ENCODE measurements at regions not wholly inside any gene's neighbourhood (a gene's known extent, or its start where the extent isn't known, plus 50 kb on each side); places are given as distances from the start of the nearest gene placed in this dataset.

DNA sequence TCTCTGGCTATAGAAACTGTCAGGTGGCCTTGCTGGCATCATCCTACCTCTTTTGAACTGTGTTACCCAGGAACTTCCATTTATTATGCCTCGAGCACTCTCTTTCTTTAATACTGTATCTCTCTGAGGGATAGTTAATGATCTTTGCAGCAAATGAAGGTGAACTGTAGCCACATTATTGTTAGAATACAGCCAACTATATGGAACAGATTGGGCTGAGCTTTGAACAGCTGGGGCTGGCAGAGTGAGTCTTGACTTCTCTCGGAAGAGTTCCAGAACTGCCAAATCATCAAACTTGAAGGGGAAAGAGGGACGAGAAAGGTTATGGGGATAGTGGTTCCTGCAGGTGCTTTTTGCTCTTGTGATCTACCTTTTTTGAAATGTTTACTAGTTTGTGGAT, 237.7 kb downstream of the PRL start:
- Histone ChIP-seq H3K9me3 (no peaks in the 10 kb centered on the region), H3K36me3 (no peaks in the 10 kb centered on the region), H3K27ac (no peak overlapping the region), H3K4me1 (peaks cover 10% of the 10 kb centered on the region), H3K27me3 (no peaks in the 10 kb centered on the region), H3K4me3 (no peak overlapping the region)
- TF ChIP-seq POLR2AphosphoS5 (IDR thresholded peaks at IDR 0.05) (no peak), POLR2A (IDR thresholded peaks at IDR 0.05) (no peak), EP300 (IDR thresholded peaks at IDR 0.05) (no peak)
- TF ChIP-seq, protein P1, sequence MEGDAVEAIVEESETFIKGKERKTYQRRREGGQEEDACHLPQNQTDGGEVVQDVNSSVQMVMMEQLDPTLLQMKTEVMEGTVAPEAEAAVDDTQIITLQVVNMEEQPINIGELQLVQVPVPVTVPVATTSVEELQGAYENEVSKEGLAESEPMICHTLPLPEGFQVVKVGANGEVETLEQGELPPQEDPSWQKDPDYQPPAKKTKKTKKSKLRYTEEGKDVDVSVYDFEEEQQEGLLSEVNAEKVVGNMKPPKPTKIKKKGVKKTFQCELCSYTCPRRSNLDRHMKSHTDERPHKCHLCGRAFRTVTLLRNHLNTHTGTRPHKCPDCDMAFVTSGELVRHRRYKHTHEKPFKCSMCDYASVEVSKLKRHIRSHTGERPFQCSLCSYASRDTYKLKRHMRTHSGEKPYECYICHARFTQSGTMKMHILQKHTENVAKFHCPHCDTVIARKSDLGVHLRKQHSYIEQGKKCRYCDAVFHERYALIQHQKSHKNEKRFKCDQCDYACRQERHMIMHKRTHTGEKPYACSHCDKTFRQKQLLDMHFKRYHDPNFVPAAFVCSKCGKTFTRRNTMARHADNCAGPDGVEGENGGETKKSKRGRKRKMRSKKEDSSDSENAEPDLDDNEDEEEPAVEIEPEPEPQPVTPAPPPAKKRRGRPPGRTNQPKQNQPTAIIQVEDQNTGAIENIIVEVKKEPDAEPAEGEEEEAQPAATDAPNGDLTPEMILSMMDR (IDR thresholded peaks at IDR 0.05), result no peak
- 59% methylated on average over 3 of the region's 3 CpGs for WGBS
- no peak for DNase-seq (ENCODE audit: low spot score in 2 of 2)

DNA sequence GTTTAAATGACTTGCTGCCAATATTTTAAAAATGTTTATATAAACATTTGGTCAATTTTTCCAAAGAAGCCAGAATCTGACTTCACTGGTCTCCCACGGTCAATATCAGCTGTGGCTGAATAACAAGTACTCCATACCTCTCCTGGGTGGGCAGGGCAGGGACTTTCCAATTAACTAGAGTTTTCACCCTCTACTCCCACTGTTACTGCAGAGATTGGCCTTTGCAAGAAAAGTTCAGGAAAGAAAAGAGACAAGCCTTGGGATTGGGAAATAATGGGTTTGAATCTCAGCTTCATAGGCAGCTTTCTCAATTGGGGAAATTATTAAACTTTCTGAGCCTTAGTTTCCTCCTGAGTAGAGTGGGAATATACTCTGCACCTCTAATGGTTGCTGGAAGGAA, 236.9 kb downstream of the PRL start:
- WGBS, result 32% methylated on average over 1 of the region's 1 CpG
- Histone ChIP-seq H3K27ac (no peak overlapping the region), H3K9me3 (no peaks in the 10 kb centered on the region)

DNA sequence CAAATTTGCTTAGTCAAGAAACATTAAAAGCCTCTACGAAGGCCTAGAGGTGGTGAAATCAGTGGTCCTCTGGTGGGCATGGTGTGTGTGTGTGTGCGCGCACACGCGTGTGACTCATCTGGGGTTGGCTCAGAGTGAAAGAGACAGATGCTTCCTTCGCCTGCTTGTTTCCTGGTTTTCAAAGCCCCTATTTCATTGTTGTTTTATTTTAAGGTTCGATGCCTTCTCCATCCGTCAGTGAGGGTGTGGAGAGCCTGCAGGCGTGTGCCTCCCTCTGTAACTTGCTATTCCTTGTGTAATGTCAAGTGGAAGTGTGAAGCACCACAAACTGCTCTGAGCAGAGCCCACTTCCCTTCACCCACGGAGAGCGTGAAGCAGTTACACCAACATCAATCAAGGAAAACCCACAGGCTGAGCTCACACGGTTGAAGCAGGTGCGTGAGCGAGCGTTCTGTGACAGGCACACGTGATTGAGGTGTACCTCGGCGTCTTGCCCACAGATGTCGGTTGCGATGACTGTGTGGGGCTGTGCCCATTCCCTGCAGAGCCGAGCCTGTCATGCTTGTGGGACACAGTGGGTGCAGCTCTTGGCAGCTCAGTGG, 233.9 kb downstream of the PRL start:
- H3K27me3 ChIP-seq, result no peaks in the 10 kb centered on the region
- no peak for DNase-seq (ENCODE audit: low spot score in 2 of 2)
- no peaks in the 10 kb centered on the region for H3K36me3 ChIP-seq
- no peaks in the 10 kb centered on the region for H3K9me3 ChIP-seq
- WGBS, result 83% methylated on average over 21 of the region's 21 CpGs
- H3K4me3 ChIP-seq, result no peak overlapping the region
- H3K4me1 ChIP-seq, result no peaks in the 10 kb centered on the region
- H3K27ac ChIP-seq, result no peak overlapping the region
- TF ChIP-seq EP300 (IDR thresholded peaks at IDR 0.05), result no peak
- TF ChIP-seq POLR2AphosphoS5 (IDR thresholded peaks at IDR 0.05), result no peak
- TF ChIP-seq, protein P1 (IDR thresholded peaks at IDR 0.05), result no peak
- no peak for TF ChIP-seq POLR2A (IDR thresholded peaks at IDR 0.05)

More for the DNA sequence above, 236.9 kb downstream of the PRL start:
- no peaks in the 10 kb centered on the region for H3K27me3 ChIP-seq
- TF ChIP-seq POLR2AphosphoS5 (IDR thresholded peaks at IDR 0.05) (no peak), EP300 (IDR thresholded peaks at IDR 0.05) (no peak), POLR2A (IDR thresholded peaks at IDR 0.05) (no peak)
- TF ChIP-seq, protein P1 (IDR thresholded peaks at IDR 0.05), result no peak
- H3K36me3 ChIP-seq, result no peaks in the 10 kb centered on the region
- no peak overlapping the region for H3K4me3 ChIP-seq
- DNase-seq (ENCODE audit: low spot score in 2 of 2), result no peak
- peaks cover 10% of the 10 kb centered on the region for H3K4me1 ChIP-seq

DNA sequence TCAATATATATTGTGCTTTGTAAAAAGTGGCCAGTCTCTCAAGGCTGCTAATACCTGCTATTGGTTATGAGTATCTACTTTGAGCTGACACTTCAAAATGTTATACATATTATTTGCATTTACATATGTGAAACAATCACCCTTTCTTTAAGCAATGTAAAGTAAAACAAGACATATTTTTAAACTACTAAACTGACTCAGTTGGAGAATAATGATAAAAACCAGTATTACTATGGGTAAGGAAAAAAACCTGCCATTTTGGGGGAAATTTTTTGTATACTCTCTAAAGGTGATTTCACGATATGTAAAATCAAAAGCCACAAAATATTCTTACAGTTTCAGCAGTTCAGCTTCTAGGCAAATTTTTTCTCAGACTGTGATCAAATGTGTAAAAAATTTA, 232.3 kb downstream of the PRL start:
- H3K36me3 ChIP-seq, result no peaks in the 10 kb centered on the region
- DNase-seq (ENCODE audit: low spot score in 2 of 2), result no peak
- H3K27ac ChIP-seq, result no peak overlapping the region
- TF ChIP-seq EP300 (IDR thresholded peaks at IDR 0.05), result no peak
- H3K4me3 ChIP-seq, result no peak overlapping the region
- 91% methylated on average over 1 of the region's 1 CpG for WGBS
- H3K27me3 ChIP-seq, result no peaks in the 10 kb centered on the region
- H3K4me1 ChIP-seq, result no peaks in the 10 kb centered on the region
- H3K9me3 ChIP-seq, result no peaks in the 10 kb centered on the region

DNA sequence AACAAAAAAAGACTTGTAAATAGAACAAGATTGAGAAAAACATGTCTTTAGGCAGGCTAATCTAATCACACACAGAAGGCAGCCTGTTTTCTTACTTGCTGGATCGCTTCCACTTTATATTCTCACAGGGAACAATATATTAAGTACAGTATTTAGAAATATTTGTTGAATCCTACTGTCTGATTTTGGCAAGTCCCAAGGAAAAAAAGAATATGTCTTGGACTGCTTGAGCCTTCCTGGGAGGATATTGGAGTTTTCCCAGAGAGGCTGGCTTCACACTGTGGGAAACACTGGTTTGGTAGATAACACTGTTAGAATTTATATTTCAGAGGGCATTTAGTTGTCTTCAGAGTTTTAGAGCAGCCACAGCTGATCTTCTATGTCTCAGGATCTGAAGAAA, 229.7 kb downstream of the PRL start:
- no peak for TF ChIP-seq EP300 (IDR thresholded peaks at IDR 0.05)
- TF ChIP-seq POLR2A (IDR thresholded peaks at IDR 0.05), result no peak
- TF ChIP-seq, protein P1 (IDR thresholded peaks at IDR 0.05), result no peak
- TF ChIP-seq POLR2AphosphoS5 (IDR thresholded peaks at IDR 0.05), result no peak
- DNase-seq (ENCODE audit: low spot score in 2 of 2), result no peak
- no peaks in the 10 kb centered on the region for H3K27me3 ChIP-seq
- no peaks in the 10 kb centered on the region for H3K9me3 ChIP-seq
- 49% methylated on average over 1 of the region's 1 CpG for WGBS
- H3K36me3 ChIP-seq, result no peaks in the 10 kb centered on the region
- no peak overlapping the region for H3K27ac ChIP-seq
- H3K4me3 ChIP-seq, result no peak overlapping the region
- H3K4me1 ChIP-seq, result peaks cover 5% of the 10 kb centered on the region

DNA sequence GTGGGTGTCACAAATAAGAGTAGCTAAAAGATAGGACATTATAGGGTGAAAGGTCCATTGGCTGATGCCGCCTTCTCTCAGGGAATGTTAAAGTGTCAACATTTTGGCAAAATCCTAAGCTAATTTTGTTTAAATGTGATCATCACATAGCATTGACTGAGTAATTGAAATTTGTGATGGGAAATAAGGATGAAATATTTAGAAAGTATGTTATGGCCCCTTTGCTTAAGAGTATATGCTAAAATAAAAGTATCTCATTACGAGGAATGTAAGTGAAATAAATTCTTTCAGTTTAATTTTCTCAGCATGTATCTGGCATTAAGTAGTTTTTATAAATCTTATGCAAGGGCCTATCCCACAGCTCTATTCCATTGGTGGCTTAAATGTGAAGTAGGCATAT, 229.2 kb downstream of the PRL start:
- WGBS, result 84% methylated on average over 2 of the region's 2 CpGs
- no peak for DNase-seq (ENCODE audit: low spot score in 2 of 2)
- TF ChIP-seq POLR2AphosphoS5 (IDR thresholded peaks at IDR 0.05), result no peak
- no peak for TF ChIP-seq POLR2A (IDR thresholded peaks at IDR 0.05)
- TF ChIP-seq EP300 (IDR thresholded peaks at IDR 0.05), result no peak
- TF ChIP-seq, protein P1 (IDR thresholded peaks at IDR 0.05), result no peak

More for the DNA sequence above, 229.2 kb downstream of the PRL start:
- H3K9me3 ChIP-seq, result no peaks in the 10 kb centered on the region
- no peak overlapping the region for H3K27ac ChIP-seq
- H3K4me1 ChIP-seq, result peaks cover 5% of the 10 kb centered on the region
- no peaks in the 10 kb centered on the region for H3K27me3 ChIP-seq
- H3K36me3 ChIP-seq, result no peaks in the 10 kb centered on the region
- H3K4me3 ChIP-seq, result no peak overlapping the region

All from suprapubic skin (tissue), 4 donors.